Psoas muscle (tissue), 7 donors: ENCODE measurements at regions not wholly inside any gene's neighbourhood (a gene's known extent, or its start where the extent isn't known, plus 50 kb on each side); places are given as distances from the start of the nearest gene placed in this dataset.
A peak's percentile ranks its signal among the peaks of the same experiment; 100 is the strongest.

Experiments
- ATAC-seq, 4 donors: fragments of 200-7000 bp; cut with Tn5 transposase; one replicate each; pipeline ENCODE4 v1.9.1; 2020; ENCODE audit warnings: moderate library complexity in 3 of 4, mild to moderate bottlenecking in 2 of 4
- DNase-seq, 2 donors: peaks; one replicate each; pipeline ENCODE4 v3.0.0-alpha.2; 2020
- H3K27ac ChIP-seq: fragments of 200-600 bp; one replicate; pipeline ENCODE4 v1.8.0; 2022
- H3K27me3 ChIP-seq, 3 donors: fragments of 200-600 bp in 1 of 3; one replicate each; pipeline versions ENCODE4 v1.6.1 to v1.8.0; 2013 to 2022; ENCODE audit warnings: low read length in 2 of 3, mild to moderate bottlenecking in 2 of 3, moderate library complexity in 1 of 3; ENCODE audit not compliant: insufficient read depth in 3 of 3
- H3K36me3 ChIP-seq, 2 donors: fragments of 200-600 bp in 1 of 2; one replicate each; pipeline versions ENCODE4 v1.6.1 to v1.8.0; 2013 to 2022; ENCODE audit warnings: low read depth in 1 of 2, mild to moderate bottlenecking in 1 of 2, moderate library complexity in 1 of 2; ENCODE audit not compliant: insufficient read depth in 1 of 2
- H3K4me1 ChIP-seq: fragments of 200-600 bp; one replicate; pipeline ENCODE4 v1.8.0; 2022
- H3K4me3 ChIP-seq: fragments of 200-600 bp; one replicate; pipeline ENCODE4 v1.8.0; 2022; ENCODE audit warnings: mild to moderate bottlenecking
- H3K9me3 ChIP-seq: fragments of 200-600 bp; one replicate; pipeline ENCODE4 v1.8.0; 2022
- CTCF ChIP-seq: fragments of 200-600 bp; IDR thresholded peaks from one replicate; pipeline ENCODE4 v1.8.0; 2022; ENCODE audit warnings: antibody characterized with exemption
- WGBS, 3 donors: extraction: QIAGEN DNeasy Blood & Tissue Kit; methylation state at CpG; one replicate each; pipeline versions ENCODE4 v1.1.6 to v1.1.7; 2013; 5-methylcytosine and 5-hydroxymethylcytosine counted together
- intact Hi-C, 2 donors: fragments of 100-400 bp; cut with DNase I; formaldehyde crosslinking; loops; one replicate each; pipeline versions ENCODE4 v1.11.0 to v1.14.2; 2022
- donor health status: healthy with polysubstance abuse.
- donor health status: DM: no; HTN: no; CAD: no; lungs with moderate emphysema.
- donor health status: Bipolar disorder and iron deficiency.
- donor health status: healthy.
- donor health status: DM: yes; HTN: yes; CAD: no.
- donor health status: DM: no; HTN: no; CAD: no.
- donor health status: DM: yes; HTN: yes; CAD: no.

DNA sequence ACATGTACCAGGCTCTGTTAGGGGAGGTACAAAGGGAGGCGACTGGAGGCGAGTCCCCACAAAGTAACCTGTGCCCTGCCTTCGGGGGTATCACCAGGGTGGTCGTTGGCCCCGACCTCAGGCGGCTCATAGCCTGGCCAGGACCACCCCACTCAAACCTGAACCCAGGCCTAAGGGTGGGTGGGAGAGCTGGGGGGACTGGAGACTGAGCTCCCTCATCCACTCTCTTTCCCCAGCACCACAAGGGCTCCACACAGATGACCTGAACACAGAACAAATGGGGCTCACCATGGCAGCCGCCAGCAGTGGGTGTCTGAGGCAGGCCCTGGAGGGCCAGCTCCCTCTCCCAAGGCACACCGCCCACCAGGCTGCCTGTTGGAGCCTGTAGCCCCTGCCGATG lies 120.6 kb upstream of the TNRC6C start:
- H3K4me3 ChIP-seq: no peak overlapping the region
- H3K9me3 ChIP-seq: no peaks in the 10 kb centered on the region
- H3K27me3 ChIP-seq: no peaks in the 10 kb centered on the region
- TF ChIP-seq CTCF: no peak
- 94 to 98% (median 97%) methylated on average over 9 of the region's 9 CpGs for WGBS, 3 donors
- peaks cover 46% of the 10 kb centered on the region for H3K4me1 ChIP-seq
- H3K27ac ChIP-seq: no peak overlapping the region
- DNase-seq (no peak), ATAC-seq (no peak)
- no peaks in the 10 kb centered on the region for H3K36me3 ChIP-seq
- intact Hi-C loops: no loop called here

DNA sequence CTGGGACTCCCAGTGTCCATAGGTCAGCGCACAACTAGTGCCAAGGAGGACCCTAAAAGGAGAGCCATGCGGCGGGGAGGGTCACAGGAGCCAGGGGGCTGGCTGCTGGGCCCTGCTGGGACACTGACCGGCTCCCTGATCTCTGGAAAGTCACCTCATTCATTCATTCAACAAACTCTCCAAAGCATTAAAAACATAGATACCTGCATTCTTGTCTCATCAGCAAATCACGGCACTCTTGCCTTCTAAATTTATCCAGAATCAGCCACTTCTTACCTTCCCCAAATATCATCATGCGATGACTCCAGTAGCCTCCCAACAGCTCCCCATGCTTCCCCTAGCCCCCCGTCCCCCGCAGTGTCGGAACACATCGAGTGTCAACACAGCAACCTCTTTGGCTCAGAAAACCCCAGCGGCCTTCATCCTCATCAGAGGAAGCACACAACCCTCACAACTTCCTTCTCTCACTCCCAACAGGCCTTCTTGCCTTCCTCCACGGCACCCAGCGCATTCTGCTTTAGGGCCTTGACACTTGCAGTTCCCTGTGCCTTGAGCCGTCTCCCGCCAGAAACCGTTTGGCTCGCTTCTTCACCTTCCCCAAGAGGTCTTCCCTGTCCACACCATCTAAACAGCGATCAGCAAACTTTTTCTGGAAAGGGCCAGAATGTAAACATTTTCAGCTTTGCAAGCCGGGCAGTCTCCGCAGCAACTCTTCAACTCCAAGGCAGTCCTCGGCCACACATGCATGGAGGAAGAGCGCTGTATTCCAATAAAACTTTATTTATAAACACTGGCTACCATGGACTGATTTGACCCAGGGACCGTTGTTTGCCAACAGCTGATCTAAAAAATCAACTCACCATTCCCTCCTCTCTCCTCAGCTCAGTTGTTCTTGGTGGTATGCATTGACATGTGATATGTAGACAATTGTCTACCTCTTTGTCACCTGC lies 119.5 kb upstream of the TNRC6C start:
- Histone ChIP-seq H3K4me3 (no peak overlapping the region), H3K27me3 (no peaks in the 10 kb centered on the region), H3K9me3 (no peaks in the 10 kb centered on the region), H3K36me3 (no peaks in the 10 kb centered on the region), H3K27ac (peak overlapping the region; percentile 73), H3K4me1 (peaks cover 44% of the 10 kb centered on the region)
- intact Hi-C loops: no loop called here
- DNase-seq (peak in 1 of 2 donors; percentile 30), ATAC-seq (no peak)
- TF ChIP-seq CTCF: no peak
- 90 to 95% (median 90%) methylated on average over 23 of the region's 23 CpGs for WGBS, 3 donors

GRCh38 chr17:77839698-77840512 lies 118.6 kb upstream of the TNRC6C start:
- ATAC-seq (peak; percentile 76 to 84 (median 80)), DNase-seq (peak in 1 of 2 donors; percentile 68)
- Histone ChIP-seq H3K4me1 (peaks cover 38% of the 10 kb centered on the region), H3K36me3 (no peaks in the 10 kb centered on the region), H3K27me3 (no peaks in the 10 kb centered on the region), H3K4me3 (no peak overlapping the region), H3K9me3 (no peaks in the 10 kb centered on the region), H3K27ac (peak overlapping the region; percentile 73)
- intact Hi-C loops: no loop called here
- 30 to 42% (median 37%) methylated on average over 16 of the region's 16 CpGs for WGBS, 3 donors
- no peak for TF ChIP-seq CTCF

DNA sequence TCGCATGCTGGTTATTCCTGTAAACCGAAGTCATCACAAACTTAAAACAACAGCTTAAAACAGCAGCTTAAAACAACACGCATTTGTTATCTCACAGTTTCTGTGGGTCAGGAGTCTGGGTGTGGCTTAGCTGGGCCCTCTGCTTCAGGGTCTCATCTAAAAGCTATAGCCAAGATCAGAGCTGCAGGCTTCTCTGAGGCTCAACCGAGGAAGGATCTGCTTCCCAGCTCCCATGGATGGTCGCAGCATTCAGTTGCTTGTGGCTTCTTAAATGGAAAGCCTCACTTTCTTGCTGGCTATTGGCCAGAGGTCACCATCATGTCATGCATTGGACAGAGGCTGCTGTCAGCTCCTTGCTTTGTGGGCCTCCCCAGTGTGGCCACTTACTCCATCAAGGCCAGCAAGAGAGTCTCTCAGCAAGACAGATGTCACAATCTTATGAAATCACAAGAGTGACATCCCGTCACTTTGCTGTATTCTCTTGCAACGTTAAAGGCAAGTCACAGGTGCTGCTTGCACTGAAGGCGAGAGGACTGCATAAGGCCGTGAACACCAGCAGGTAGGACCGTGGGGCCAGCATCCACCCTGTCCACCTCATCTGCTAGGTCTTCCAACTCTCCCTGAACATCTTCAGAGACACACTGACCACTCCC lies 117.9 kb upstream of the TNRC6C start:
- no peak overlapping the region for H3K4me3 ChIP-seq
- DNase-seq (peak in 1 of 2 donors; percentile 33), ATAC-seq (peak; percentile 17 to 50 (median 42))
- intact Hi-C loops: no loop called here
- TF ChIP-seq CTCF: no peak
- H3K27ac ChIP-seq: peak overlapping the region; percentile 73
- no peaks in the 10 kb centered on the region for H3K27me3 ChIP-seq
- H3K9me3 ChIP-seq: no peaks in the 10 kb centered on the region
- no peaks in the 10 kb centered on the region for H3K36me3 ChIP-seq
- 72 to 88% (median 80%) methylated on average over 10 of the region's 10 CpGs for WGBS, 3 donors
- H3K4me1 ChIP-seq: peaks cover 36% of the 10 kb centered on the region
